H1 (cell line): ENCODE measurements at regions not wholly inside any gene's neighbourhood (a gene's known extent, or its start where the extent isn't known, plus 50 kb on each side); places are given as distances from the start of the nearest gene placed in this dataset.

Experiments used
- CREB1 ChIP-seq: IDR thresholded peaks from 2 replicates; pipeline ENCODE4 v1.6.1; 2012; ENCODE audit warnings: inconsistent platforms
- EP300 ChIP-seq, 2 experiments: IDR thresholded peaks; 1 replicate in 1 of 2; 2 replicates in 1 of 2; pipeline ENCODE4 v1.6.1; 2011 to 2012; ENCODE audit warnings: low read depth in 2 of 2, low read length in 2 of 2, mild to moderate bottlenecking in 2 of 2, borderline replicate concordance in 1 of 2, inconsistent platforms in 1 of 2, moderate library complexity in 1 of 2
- EZH2 ChIP-seq: fragments of 200-600 bp; sonication (generic); IDR thresholded peaks from 2 replicates; pipeline ENCODE4 v1.7.1; 2012; ENCODE audit warnings: low read depth, mild to moderate bottlenecking, moderate library complexity, low read length, inconsistent platforms; ENCODE audit not compliant: severe bottlenecking
- POLR2A ChIP-seq, 2 experiments: IDR thresholded peaks; 1 replicate in 1 of 2; 2 replicates in 1 of 2; pipeline ENCODE4 v1.6.1; 2011; ENCODE audit warnings: low read depth in 2 of 2, low read length in 2 of 2, mild to moderate bottlenecking in 2 of 2; ENCODE audit errors: control extremely low read depth in 1 of 2
- SP1 ChIP-seq: IDR thresholded peaks from 2 replicates; pipeline ENCODE4 v1.6.1; 2011; ENCODE audit warnings: low read depth, low read length
- SP2 ChIP-seq: IDR thresholded peaks from 2 replicates; pipeline ENCODE4 v1.6.1; 2012; ENCODE audit warnings: mild to moderate bottlenecking, low read length, inconsistent platforms
- SRF ChIP-seq: IDR thresholded peaks from 2 replicates; pipeline ENCODE4 v1.6.1; 2011; ENCODE audit warnings: mild to moderate bottlenecking, low read depth, low read length, moderate library complexity
- TF ChIP-seq, protein P1 (sequence below), 3 experiments: IDR thresholded peaks; 1 replicate in 2 of 3; 2 replicates in 1 of 3; pipeline versions ENCODE4 v1.5.1 to v1.6.1; 2011; ENCODE audit warnings: low read length in 3 of 3, mild to moderate bottlenecking in 3 of 3, inconsistent platforms in 2 of 3, low read depth in 1 of 3, moderate library complexity in 1 of 3; ENCODE audit not compliant: insufficient read depth in 1 of 3; ENCODE audit errors: control extremely low read depth in 1 of 3

DNA sequence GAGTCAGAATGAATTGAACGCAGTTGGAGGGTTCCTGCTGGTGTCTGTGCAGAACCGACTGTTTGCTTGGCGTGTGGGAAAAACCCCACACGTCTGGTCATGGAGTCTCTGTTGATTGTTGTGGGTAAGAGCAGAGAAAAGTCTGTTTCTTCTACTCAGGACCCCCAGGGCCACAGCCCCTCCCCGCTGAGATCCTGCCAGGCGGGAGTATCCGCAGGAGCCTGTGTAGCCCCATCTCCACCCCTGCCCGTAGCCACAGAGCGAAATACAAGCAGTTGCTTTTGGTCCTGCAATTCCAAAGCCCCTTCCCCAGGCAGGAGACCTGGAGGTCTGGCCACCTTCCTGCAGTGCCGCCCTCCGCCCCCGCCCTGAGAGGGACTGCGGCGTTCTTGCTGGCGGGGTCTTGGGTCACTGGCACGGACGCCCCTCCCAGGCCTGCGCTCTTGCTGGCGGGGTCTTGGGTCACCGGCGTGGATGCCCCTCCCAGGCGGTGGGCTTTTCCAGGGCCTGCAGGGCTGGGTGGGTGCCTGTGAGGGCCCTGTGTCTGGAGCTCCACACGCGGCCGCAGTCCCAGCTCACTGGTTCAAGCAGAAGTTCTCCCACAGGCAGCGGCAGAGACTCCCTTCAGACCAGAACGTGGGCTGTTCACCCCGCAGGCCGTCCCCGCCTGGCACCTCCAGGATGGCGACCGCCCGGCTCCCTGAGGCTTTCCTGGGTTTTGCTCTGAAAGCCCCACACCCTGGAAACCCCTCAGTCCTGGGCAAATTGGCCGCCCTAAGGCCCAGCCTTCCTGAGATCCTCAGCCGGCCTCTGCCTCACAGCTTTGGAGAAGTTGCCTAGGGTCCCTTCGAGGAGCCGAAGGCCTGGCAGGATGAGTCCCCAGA is 76.0 kb upstream of the CTDP1 start:
- TF ChIP-seq, protein P1, sequence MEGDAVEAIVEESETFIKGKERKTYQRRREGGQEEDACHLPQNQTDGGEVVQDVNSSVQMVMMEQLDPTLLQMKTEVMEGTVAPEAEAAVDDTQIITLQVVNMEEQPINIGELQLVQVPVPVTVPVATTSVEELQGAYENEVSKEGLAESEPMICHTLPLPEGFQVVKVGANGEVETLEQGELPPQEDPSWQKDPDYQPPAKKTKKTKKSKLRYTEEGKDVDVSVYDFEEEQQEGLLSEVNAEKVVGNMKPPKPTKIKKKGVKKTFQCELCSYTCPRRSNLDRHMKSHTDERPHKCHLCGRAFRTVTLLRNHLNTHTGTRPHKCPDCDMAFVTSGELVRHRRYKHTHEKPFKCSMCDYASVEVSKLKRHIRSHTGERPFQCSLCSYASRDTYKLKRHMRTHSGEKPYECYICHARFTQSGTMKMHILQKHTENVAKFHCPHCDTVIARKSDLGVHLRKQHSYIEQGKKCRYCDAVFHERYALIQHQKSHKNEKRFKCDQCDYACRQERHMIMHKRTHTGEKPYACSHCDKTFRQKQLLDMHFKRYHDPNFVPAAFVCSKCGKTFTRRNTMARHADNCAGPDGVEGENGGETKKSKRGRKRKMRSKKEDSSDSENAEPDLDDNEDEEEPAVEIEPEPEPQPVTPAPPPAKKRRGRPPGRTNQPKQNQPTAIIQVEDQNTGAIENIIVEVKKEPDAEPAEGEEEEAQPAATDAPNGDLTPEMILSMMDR (IDR thresholded peaks at IDR 0.05; ENCODE audit: control extremely low read depth in 1 of 3, insufficient read depth in 1 of 3, low read depth in 1 of 3, low read length in 3 of 3), result no peak
- TF ChIP-seq SRF, result no peak
- TF ChIP-seq SP2, result no peak
- no peak for TF ChIP-seq EP300 (IDR thresholded peaks at IDR 0.05; ENCODE audit: borderline replicate concordance in 1 of 2, low read depth in 2 of 2, low read length in 2 of 2)
- TF ChIP-seq CREB1, result no peak
- TF ChIP-seq EZH2, result no peak
- no peak for TF ChIP-seq POLR2A (IDR thresholded peaks at IDR 0.05; ENCODE audit: control extremely low read depth in 1 of 2, low read depth in 2 of 2, low read length in 2 of 2)
- no peak for TF ChIP-seq SP1
